Esophagus muscularis mucosa (tissue), 4 donors: ENCODE measurements at regions not wholly inside any gene's neighbourhood (a gene's known extent, or its start where the extent isn't known, plus 50 kb on each side); places are given as distances from the start of the nearest gene placed in this dataset.
"Not testable (repeated sequence)": the region's sequence is repeated elsewhere in the genome, so short reads cannot be mapped to it uniquely, and the experiment has no call there.

Experiments
- DNase-seq: peaks from one replicate; pipeline ENCODE4 v3.0.0-alpha.2; 2017; ENCODE audit errors: extremely low spot score
- H3K27ac ChIP-seq, 4 donors: fragments of 200-600 bp; sonication (generic); replicated peaks in 1 of 4; 1 replicate in 3 of 4; 2 replicates in 1 of 4; pipeline ENCODE4 v1.5.1; 2016 to 2019; ENCODE audit warnings: mild to moderate bottlenecking in 1 of 4
- H3K27me3 ChIP-seq, 4 donors: fragments of 200-600 bp; sonication (generic); one replicate each; pipeline versions ENCODE4 v1.5.1 to v1.6.0; 2016 to 2019
- H3K36me3 ChIP-seq, 4 donors: fragments of 200-600 bp; sonication (generic); one replicate each; pipeline ENCODE4 v1.5.1; 2016 to 2019
- H3K4me1 ChIP-seq, 4 donors: fragments of 200-600 bp; sonication (generic); one replicate each; pipeline ENCODE4 v1.5.1; 2016 to 2019
- H3K4me3 ChIP-seq, 4 donors: fragments of 200-600 bp; sonication (generic); 1 replicate in 2 of 4; 2 replicates in 2 of 4; pipeline ENCODE4 v1.5.1; 2016 to 2019; ENCODE audit warnings: mild to moderate bottlenecking in 4 of 4, moderate library complexity in 1 of 4
- H3K9me3 ChIP-seq, 4 donors: fragments of 200-600 bp; sonication (generic); 1 replicate in 3 of 4; 2 replicates in 1 of 4; pipeline ENCODE4 v1.5.1; 2016 to 2019
- CTCF ChIP-seq, 3 experiments: fragments of 200-600 bp in 2 of 3; fragments of 450-650 bp in 1 of 3; sonication (generic) in 2 of 3; IDR thresholded peaks; one replicate each; pipeline ENCODE4 v1.5.1; 2017 to 2019; ENCODE audit warnings: antibody characterized with exemption in 3 of 3, mild to moderate bottlenecking in 2 of 3, moderate library complexity in 1 of 3
- EP300 ChIP-seq: sonication (generic); formaldehyde crosslinking; IDR thresholded peaks from one replicate; pipeline ENCODE4 v1.6.1; 2017; ENCODE audit warnings: antibody characterized with exemption
- POLR2A ChIP-seq: fragments of 450-650 bp; IDR thresholded peaks from one replicate; pipeline ENCODE4 v1.6.1; 2017; ENCODE audit warnings: antibody characterized with exemption, moderate library complexity, mild to moderate bottlenecking, low read depth
- POLR2AphosphoS5 ChIP-seq, 2 donors: sonication (generic); formaldehyde crosslinking; IDR thresholded peaks; one replicate each; pipeline ENCODE4 v1.6.1; 2017; ENCODE audit warnings: antibody characterized with exemption in 2 of 2
- WGBS: methylation state at CpG from one replicate; pipeline ENCODE4 v1.1.5; 2018; 5-methylcytosine and 5-hydroxymethylcytosine counted together
- intact Hi-C: fragments of 100-400 bp; cut with DNase I; formaldehyde crosslinking; loops from one replicate; pipeline ENCODE4 v1.15.1; 2023

- Histone ChIP-seq H3K27me3 (no peaks in the 10 kb centered on the region), H3K27ac (no peak overlapping the region), H3K9me3 (no peaks in the 10 kb centered on the region), H3K4me3 (no peak overlapping the region), H3K36me3 (no peaks in the 10 kb centered on the region), H3K4me1 (peaks cover 0 to 3% (median 1%) of the 10 kb centered on the region in 4 donors)
- 82% methylated on average over 2 of the region's 2 CpGs for WGBS
- TF ChIP-seq EP300 (no peak), POLR2AphosphoS5 (IDR thresholded peaks at IDR 0.05) (no peak), CTCF (IDR thresholded peaks at IDR 0.05) (no peak), POLR2A (no peak)
- no peak for DNase-seq
- intact Hi-C loops, result no loop called here
Observed at GRCh38 chr3:27639271-27639670, 82.9 kb downstream of the EOMES start.

GRCh38 chr3:27638594-27638993 lies 83.5 kb downstream of the EOMES start:
- Histone ChIP-seq H3K36me3 (no peaks in the 10 kb centered on the region), H3K4me3 (no peak overlapping the region), H3K27ac (no peak overlapping the region), H3K9me3 (no peaks in the 10 kb centered on the region), H3K27me3 (no peaks in the 10 kb centered on the region), H3K4me1 (peaks cover 0 to 10% (median 7%) of the 10 kb centered on the region in 4 donors)
- WGBS, result 86% methylated on average over 6 of the region's 6 CpGs
- no peak for DNase-seq
- intact Hi-C loops, result no loop called here
- TF ChIP-seq POLR2AphosphoS5 (IDR thresholded peaks at IDR 0.05), result no peak
- TF ChIP-seq CTCF (IDR thresholded peaks at IDR 0.05), result no peak
- no peak for TF ChIP-seq EP300
- no peak for TF ChIP-seq POLR2A

GRCh38 chr3:27637346-27637995 lies 84.7 kb downstream of the EOMES start:
- intact Hi-C loops, result no loop called here
- H3K4me1 ChIP-seq, result peaks cover 0 to 14% (median 12%) of the 10 kb centered on the region in 4 donors
- no peaks in the 10 kb centered on the region for H3K36me3 ChIP-seq
- no peak for DNase-seq
- no peak overlapping the region for H3K27ac ChIP-seq
- H3K27me3 ChIP-seq, result no peaks in the 10 kb centered on the region
- no peak overlapping the region for H3K4me3 ChIP-seq
- TF ChIP-seq POLR2AphosphoS5 (IDR thresholded peaks at IDR 0.05) (no peak), EP300 (no peak), CTCF (IDR thresholded peaks at IDR 0.05) (no peak), POLR2A (no peak)
- WGBS, result 96% methylated on average over 9 of the region's 9 CpGs
- no peaks in the 10 kb centered on the region for H3K9me3 ChIP-seq

- intact Hi-C loops, result not testable (repeated sequence)
- 86% methylated on average over 5 of the region's 5 CpGs for WGBS
Observed at GRCh38 chr3:27635006-27635405, 87.1 kb downstream of the EOMES start.

GRCh38 chr3:27633224-27633545 lies 88.9 kb downstream of the EOMES start:
- H3K36me3 ChIP-seq, result no peaks in the 10 kb centered on the region
- H3K27ac ChIP-seq, result peak overlapping the region; percentile 76 to 87 (median 84)
- whole genome bisulfite sequencing, result 41% methylated on average over 6 of the region's 6 CpGs
- intact Hi-C loops, result loop anchor here (5.0 kb wide), 1 partner anchor 151 kb away; the partner anchor contains the start of gene SLC4A7
- no peaks in the 10 kb centered on the region for H3K9me3 ChIP-seq
- H3K4me1 ChIP-seq, result peaks cover 0 to 14% (median 12%) of the 10 kb centered on the region in 4 donors
- peak overlapping the region; percentile 58 to 65 (median 61) for H3K4me3 ChIP-seq
- DNase-seq, result no peak
- H3K27me3 ChIP-seq, result no peaks in the 10 kb centered on the region
- TF ChIP-seq CTCF (IDR thresholded peaks at IDR 0.05), result no peak
- no peak for TF ChIP-seq EP300

More at GRCh38 chr3:27635006-27635405, 87.1 kb downstream of the EOMES start:
- not testable (repeated sequence) for DNase-seq, H3K27ac ChIP-seq, H3K27me3 ChIP-seq, H3K4me3 ChIP-seq, H3K9me3 ChIP-seq, H3K36me3 ChIP-seq
- peaks cover 0 to 14% (median 12%) of the 10 kb centered on the region in 4 donors for H3K4me1 ChIP-seq
